ENCODE measurements at regions not wholly inside any gene's neighbourhood (a gene's known extent, or its start where the extent isn't known, plus 50 kb on each side); places are given as distances from the start of the nearest gene placed in this dataset.
"Not testable (repeated sequence)": the region's sequence is repeated elsewhere in the genome, so short reads cannot be mapped to it uniquely, and the experiment has no call there.

DNA sequence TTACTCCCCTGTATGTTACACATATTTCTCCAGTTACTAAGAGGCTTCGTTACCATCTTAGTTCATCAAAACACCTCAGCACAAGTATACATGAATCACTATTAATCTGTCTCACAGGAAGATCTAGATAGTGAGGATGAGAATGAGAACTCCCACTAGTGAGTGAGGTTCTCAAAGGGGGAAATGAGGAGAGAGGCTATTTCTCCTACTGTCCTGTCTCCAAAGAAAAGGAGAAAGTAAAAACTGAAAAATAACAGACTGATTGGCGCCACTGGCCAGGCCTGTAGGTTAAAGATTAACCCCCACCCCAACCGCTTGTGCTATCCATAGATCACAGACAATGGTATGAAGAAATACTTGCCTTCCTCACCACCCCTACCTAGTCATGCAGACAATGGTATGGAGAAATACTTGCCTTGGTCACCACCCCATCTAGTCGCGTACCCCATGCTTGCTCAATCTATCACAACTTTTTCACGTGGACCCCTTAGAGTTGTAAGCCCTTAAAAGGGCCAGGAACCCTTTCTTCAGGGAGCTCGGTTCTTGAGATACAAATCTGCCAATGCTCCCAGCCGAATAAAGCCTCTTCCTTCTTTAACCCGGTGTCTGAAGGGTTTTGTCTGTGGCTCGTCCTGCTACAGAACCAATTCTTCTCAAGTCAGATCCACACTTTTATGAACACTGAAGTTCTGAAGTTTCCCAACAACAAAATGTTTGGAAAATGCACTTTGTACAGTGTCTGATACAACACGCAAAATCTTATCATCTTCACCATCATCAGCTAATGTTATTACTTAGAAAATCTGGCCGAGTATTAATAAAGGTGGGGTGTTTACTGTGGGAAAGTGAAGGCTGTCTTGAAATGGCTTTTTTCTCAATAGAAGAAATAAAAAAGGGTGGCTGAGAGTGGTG, 598.1 kb downstream of the UQCRFS1 start:
- DNase-seq = peak; percentile 42

- no peak for DNase-seq
Observed at GRCh38 chr19:28612275-28612769, 600.6 kb downstream of the UQCRFS1 start.

DNA sequence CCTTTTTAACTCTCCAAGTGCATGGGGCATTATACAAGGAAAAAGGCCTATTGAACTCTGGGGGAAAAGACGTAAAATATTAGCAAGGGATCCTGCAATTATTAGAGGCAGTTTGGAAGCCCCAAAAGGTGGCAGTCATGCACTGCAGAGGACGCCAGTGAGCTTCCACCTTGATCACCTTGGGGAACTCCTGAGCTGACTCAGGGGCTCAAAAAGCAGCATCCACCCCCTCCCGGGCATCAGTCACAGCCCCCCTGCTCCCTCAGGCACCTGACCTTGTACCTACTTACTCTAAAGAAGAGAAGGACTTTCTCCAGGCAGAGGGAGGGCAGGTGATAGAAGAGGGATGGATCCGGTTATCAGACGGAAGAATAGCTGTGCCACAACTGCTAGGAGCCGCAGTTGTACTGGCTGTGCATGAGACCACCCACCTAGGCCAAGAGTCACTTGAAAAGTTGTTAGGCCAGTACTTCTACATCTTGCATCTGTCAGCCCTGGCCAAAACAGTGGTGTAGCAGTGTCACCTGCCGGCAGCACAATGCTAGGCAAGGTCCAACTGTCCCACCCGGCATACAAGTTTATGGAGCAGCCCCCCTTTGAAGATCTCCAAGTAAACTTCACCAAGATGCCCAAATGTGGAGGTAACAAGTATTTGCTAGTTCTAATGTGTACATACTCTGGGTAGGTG, 601.6 kb downstream of the UQCRFS1 start:
- DNase-seq = not testable (repeated sequence)

DNA sequence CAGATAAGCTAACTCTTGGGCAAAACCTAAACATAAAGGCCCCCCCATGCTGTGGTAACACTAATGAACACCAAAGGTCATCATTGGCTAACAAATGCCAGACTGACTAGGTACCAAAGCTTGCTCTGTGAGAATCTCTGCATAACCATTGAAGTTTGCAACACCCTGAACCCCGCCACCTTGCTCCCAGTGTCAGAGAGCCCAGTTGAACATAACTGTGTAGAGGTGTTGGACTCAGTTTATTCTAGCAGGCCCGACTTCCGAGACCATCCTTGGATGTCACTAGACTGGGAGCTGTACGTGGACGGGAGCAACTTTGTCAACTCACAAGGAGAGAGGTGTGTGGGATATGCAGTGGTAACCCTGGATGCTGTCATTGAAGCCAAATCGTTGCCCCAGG, 602.2 kb downstream of the UQCRFS1 start:
- no peak for DNase-seq

GRCh38 chr19:28609944-28610343, 603.0 kb downstream of the UQCRFS1 start:
- DNase-seq = no peak

DNA sequence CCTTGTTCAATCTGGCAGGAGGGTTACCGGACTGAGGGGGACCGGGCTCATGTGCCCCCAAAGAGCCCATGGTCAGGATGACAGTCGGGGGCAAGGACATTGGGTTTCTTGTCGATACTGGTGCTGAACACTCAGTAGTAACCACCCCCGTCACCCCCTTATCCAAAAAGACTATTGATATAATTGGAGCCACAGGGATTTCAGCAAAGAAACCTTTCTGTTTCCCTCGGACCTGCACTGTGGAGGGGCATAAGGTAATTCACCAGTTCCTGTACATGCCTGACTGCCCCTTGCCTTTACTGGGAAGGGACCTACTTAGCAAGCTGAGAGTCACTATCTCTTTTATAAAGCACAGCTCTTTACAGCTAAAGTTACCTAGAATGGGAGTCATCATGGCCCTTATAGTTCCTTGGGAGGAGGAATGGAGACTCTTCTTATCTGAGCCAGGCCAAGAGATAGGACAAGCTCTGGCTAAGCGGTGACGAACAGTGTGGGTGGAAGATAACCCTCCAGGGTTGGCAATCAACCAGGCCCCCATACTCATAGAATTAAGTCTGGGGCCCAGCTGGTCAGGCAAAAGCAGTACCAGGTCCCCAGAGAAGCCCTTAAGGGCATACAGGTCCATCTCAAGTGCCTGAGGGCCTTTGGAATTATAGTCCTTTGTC, 603.7 kb downstream of the UQCRFS1 start:
- DNase-seq = no peak

DNA sequence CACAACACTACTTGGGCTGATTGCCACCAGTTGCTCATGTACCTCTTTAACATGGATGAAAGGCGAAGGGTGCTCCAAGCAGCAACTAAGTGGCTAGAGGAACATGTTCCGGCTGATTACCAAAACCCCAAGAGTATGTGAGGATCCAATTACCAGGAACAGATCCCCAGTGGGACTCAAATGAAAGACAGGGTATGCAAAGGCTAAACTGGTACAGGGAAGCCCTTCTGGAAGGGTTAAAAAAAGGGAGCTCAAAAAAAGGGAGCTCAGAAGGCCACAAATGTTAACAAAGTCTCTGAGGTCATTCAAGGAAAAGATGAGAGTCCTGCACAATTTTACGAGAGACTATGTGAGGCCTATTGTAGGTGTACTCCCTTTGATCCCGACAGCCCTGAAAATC, 604.7 kb downstream of the UQCRFS1 start:
- no peak for DNase-seq

DNA sequence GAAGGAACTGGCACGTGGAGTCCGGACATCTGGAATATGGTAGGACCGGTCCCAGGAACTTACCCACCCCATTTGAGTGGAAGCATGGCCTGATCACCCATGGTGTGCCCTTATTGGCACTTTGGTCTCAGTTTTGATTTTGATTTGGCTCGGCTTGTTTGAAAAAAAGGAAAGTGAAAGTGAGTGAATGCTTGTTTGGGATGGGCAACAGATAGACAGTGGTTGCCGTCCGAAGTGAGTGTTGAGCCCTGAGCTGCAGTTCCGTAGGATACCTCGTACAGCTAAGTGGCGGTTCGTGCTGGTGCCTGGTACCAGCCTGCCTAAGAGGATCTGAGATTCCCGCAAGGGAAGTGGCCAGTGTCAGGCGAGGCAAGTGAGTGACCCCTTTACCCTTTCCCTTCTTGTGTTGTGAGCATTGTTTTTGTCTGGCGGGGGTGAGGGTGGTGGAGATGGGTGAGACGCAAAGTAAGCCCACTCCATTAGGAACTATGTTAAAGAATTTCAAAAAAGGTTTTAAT, 605.8 kb downstream of the UQCRFS1 start:
- DNase-seq = peak; percentile 90

DNA sequence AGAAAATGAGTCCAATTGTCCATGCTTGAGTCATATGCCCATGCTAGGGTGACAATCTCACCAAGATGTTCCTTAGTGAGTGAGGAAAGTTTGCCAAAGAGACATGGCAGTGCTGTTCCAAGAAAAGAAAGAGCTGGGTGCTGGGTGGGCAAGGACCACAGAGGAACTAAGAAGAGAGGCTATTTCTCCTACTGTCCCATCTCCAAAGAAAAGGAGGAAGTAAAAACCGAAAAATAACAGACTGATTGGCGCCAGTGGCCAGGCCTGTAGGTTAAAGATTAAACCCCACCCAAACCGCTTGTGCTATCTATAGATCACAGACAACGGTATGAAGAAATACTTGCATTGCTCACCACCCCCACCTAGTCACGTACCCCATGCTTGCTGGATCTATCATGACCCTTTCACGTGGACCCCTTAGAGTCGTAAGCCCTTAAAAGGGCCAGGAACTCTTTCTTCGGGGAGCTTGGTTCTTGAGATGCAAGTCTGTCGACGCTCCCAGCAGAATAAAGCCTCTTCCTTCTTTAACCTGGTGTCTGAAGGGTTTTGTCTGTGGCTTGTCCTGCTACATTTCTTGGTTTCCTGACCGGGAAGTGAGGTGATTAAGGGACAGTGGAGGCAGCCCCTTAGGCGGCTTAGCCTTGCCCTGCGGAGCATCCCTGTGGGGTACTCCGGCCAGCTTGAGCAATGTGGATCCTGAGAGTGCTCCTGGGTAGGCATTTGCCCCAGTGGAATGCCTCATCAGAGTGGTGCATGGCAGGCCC, 606.5 kb downstream of the UQCRFS1 start:
- peak; percentile 100 for DNase-seq

DNA sequence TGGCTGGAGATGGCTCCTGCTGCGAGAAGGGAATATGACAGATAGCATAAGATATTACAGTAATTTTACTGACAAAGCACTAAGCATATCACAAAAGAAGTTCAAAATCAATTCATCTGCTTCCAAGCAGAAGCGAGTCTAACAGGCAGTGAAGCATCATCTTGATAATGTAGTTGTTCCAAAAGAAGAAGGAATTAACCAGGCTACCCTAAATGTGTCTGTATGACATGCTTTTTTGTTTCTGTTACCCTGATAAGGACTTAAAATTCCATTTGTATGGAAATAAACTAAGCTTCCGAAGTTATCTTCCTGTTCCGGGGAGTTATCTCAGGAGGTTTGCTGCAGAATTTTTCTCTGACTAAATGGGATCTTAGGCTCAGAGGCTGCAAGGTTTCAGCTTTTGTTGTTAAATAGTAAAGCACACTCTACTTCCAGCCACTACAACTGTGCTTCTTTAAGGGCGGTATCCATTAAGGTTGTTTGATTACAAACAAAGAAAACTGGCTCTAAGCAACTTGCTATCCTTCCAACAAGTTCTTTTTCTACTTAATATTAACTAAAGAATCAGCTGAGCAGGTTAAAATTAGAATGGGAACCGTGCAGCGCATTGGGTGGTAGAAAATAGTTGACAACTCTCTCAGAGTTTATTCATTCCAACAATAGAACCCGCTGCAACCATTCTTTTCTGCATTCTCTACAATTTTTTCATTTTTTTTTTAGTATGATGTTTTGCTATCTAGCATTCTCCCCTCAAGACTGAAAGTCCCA, 607.3 kb downstream of the UQCRFS1 start:
- DNase-seq = no peak

DNA sequence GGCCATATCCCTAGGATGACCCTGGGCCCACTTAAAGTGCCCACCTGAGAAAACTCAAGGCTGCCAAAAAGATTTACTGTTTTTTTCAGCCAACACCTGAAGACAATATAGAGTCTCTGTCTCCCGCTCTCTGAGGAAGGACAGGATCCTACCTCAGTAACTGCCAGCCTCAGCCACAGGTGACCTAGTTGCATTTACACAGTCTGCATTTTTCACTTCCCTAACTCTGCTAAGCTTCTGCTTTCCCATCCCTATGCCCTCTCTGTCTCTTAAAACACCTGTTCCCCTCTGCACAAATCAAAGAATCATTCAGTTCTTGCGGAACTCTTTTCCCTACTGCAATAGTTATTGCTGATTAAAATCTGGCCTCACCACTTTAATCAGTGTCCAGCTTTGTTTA, 609.5 kb downstream of the UQCRFS1 start:
- peak; percentile 59 for DNase-seq

DNA sequence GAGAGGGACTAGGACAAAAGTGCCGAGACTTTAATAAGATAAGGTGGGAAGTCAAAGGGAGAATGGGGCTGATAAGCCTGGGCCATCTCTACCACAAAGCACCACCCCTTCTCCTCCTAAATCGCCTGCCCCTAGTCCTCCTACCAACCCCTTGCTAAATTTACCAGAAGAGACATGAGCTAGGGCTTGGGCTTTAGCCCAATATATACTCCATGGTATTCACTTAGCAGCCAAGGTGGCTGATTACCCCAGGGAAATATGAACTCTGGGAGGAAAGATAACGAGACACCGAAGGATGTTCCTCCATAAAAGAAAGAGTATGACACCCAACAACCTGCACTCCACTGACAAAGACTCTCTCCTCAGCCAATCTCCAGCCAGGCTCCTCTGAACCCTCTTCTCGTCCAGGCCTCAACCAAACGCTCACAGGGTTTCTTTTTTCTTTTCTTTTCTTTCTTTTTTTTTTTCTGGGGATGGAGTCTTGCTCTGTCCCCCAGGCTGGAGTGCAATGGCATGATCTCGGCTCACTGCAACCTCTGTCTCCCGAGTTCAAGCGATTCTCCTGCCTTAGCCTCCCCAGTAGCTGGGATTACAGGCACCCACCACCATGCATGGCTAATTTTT, 610.2 kb downstream of the UQCRFS1 start:
- DNase-seq = no peak

GRCh38 chr19:28601723-28602440, 611.1 kb downstream of the UQCRFS1 start:
- no peak for DNase-seq

DNA sequence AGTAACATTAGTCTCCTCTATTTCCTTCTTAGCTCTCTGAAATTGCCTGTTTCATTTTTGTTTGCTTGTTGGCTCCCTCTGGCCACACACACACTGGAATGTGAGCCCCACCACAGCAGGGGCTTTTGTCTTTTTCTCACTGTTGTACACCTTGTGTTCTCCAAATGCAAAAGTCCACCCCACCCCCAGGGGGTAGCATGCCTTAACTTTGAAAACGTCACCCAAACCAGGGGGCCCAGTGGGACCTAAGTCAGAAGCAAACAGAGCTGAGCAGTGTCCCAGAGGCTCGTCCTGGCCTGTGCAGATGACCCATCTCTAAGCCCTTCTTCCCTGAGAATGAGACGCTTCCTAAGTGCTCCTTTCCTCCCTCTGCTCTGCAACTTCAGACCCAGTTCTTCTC, 614.1 kb downstream of the UQCRFS1 start:
- no peak for DNase-seq

GRCh38 chr19:28596561-28597071, 616.3 kb downstream of the UQCRFS1 start:
- DNase-seq = no peak

- DNase-seq = peak; percentile 84
Observed at GRCh38 chr19:28595722-28596480, 617.0 kb downstream of the UQCRFS1 start.

- no peak for DNase-seq
Observed at GRCh38 chr19:28594737-28595136, 618.2 kb downstream of the UQCRFS1 start.

- DNase-seq = not testable (repeated sequence)
Observed at GRCh38 chr19:28589991-28590411, 623.0 kb downstream of the UQCRFS1 start.

DNA sequence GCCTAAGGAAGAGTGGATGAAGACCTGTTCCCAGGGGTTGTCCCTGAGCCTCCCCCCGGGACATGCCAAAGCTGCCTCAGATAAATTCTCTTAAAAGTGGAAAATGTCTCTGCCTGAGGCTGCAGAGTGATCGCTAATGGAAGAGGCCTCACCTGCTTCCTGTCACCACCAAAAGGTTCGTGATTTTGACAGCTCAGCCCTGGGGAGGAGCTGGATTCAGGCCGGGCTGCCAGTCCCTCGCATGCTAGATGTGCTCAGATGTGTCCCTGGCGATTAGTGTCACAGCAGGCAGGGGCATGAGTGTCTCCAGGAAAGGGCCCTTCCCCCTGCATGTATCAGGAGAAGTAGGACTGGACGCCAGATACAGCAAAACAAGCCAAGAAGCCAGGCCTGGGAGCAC, 626.5 kb downstream of the UQCRFS1 start:
- DNase-seq = no peak

Data from MV-4-11 (cell line).